K562 (cell line): ENCODE measurements at regions not wholly inside any gene's neighbourhood (a gene's known extent, or its start where the extent isn't known, plus 50 kb on each side); places are given as distances from the start of the nearest gene placed in this dataset.

Experiments used
- ATAC-seq: fragments of 200-7000 bp; cut with Tn5 transposase; 3 replicates; pipeline ENCODE4 v1.9.1; 2020; ENCODE audit warnings: moderate library complexity
- BruUV-seq: library from RNA; stranded (reverse); fragments of 400-500 nt; replicated peaks from 2 replicates; lab custom pipeline; 2021; lab: Mats Ljungman, UMichigan
- CTCF ChIA-PET: fragments of 300-600 bp; formaldehyde crosslinking; extraction: SDS; loops from one replicate; lab custom pipeline; 2021; ENCODE audit warnings: low intra/inter-chr PET ratio; lab: Yijun Ruan, JAX
- POLR2A ChIA-PET: fragments of 300-600, 350-650 bp; sonication (Branson Sonifier 250); formaldehyde crosslinking; extraction: SDS; loops from one replicate; lab custom pipeline; 2021; ENCODE audit warnings: antibody characterized with exemption, inconsistent platforms; lab: Yijun Ruan, JAX
- DNase-seq, 4 experiments: peaks; one replicate each; pipeline versions ENCODE4 v3.0.0 to v3.0.0-alpha.2; 2011 to 2018; ENCODE audit warnings: low spot score in 3 of 4, mixed read lengths in 3 of 4; ENCODE audit errors: extremely low read depth in 1 of 4
- FAIRE-seq: peaks from 2 replicates; lab custom pipeline; 2011; peaks lifted over from hg19 to GRCh38; lab: Jason Lieb, UNC
- H2AFZ ChIP-seq: 2 replicates; pipeline ENCODE4 v1.6.0; 2011; ENCODE audit warnings: low read depth, low read length, control low read depth, inconsistent platforms
- H3K27ac ChIP-seq: fragments of 200-600 bp; 3 replicates; pipeline ENCODE4 v1.8.0; 2011; ENCODE audit warnings: low read depth, mild to moderate bottlenecking, control low read depth, inconsistent platforms, low read length, moderate library complexity, mixed read lengths; ENCODE audit errors: extremely low read depth
- H3K27me3 ChIP-seq, 2 experiments: fragments of 300-600 bp in 1 of 2; 2 replicates in 1 of 2; 3 replicates in 1 of 2; pipeline versions ENCODE4 v1.6.0 to v1.8.0; 2011; ENCODE audit warnings: inconsistent platforms in 2 of 2, low read length in 2 of 2, mild to moderate bottlenecking in 1 of 2, mixed read lengths in 1 of 2, moderate library complexity in 1 of 2; ENCODE audit not compliant: control insufficient read depth in 2 of 2, insufficient read depth in 2 of 2
- H3K36me3 ChIP-seq: fragments of 300-600 bp; 3 replicates; pipeline ENCODE4 v1.8.0; 2011; ENCODE audit warnings: mild to moderate bottlenecking, low read length, inconsistent platforms; ENCODE audit not compliant: control insufficient read depth, insufficient read depth
- H3K4me1 ChIP-seq, 2 experiments: fragments of 200-600 bp in 1 of 2; replicated peaks in 1 of 2; 2 replicates in 1 of 2; 3 replicates in 1 of 2; pipeline versions ENCODE4 v1.5.1 to v1.8.0; 2011; ENCODE audit warnings: inconsistent platforms in 2 of 2, low read length in 2 of 2, mild to moderate bottlenecking in 1 of 2, mixed read lengths in 1 of 2, moderate library complexity in 1 of 2; ENCODE audit not compliant: control insufficient read depth in 2 of 2, insufficient read depth in 2 of 2
- H3K4me2 ChIP-seq: 2 replicates; pipeline ENCODE4 v1.6.1; 2011; ENCODE audit warnings: low read length, control low read depth, inconsistent platforms, mixed read lengths; ENCODE audit not compliant: insufficient read depth
- H3K4me3 ChIP-seq: fragments of 200-600 bp; sonication (generic), shearing (Covaris generic); 2 replicates; pipeline ENCODE4 v1.5.1; 2016; ENCODE audit warnings: control low read depth, inconsistent platforms
- H3K79me2 ChIP-seq: fragments of 200-600 bp; 3 replicates; pipeline ENCODE4 v1.8.0; 2011; ENCODE audit warnings: low read length, inconsistent platforms; ENCODE audit not compliant: control insufficient read depth, insufficient read depth
- H3K9ac ChIP-seq, 2 experiments: 2 replicates each; pipeline versions ENCODE4 v1.6.0 to v1.6.1; 2011; ENCODE audit warnings: low read depth in 2 of 2, low read length in 2 of 2, control low read depth in 1 of 2, inconsistent platforms in 1 of 2, mild to moderate bottlenecking in 1 of 2, mixed read lengths in 1 of 2; ENCODE audit not compliant: insufficient read depth in 1 of 2
- H3K9me1 ChIP-seq: one replicate; pipeline ENCODE4 v1.6.0; 2011; ENCODE audit warnings: inconsistent platforms, mild to moderate bottlenecking, low read length, moderate library complexity; ENCODE audit not compliant: control insufficient read depth, insufficient read depth
- H3K9me3 ChIP-seq: replicated peaks from 2 replicates; pipeline ENCODE4 v1.5.1; 2011; ENCODE audit warnings: low read depth, low read length, inconsistent platforms; ENCODE audit not compliant: control insufficient read depth, insufficient read depth
- H4K20me1 ChIP-seq: replicated peaks from 2 replicates; pipeline ENCODE4 v1.6.1; 2011; ENCODE audit warnings: low read length, inconsistent platforms, mixed read lengths; ENCODE audit not compliant: control insufficient read depth, insufficient read depth
- CBX3 ChIP-seq, 2 experiments: IDR thresholded peaks; 1 replicate in 1 of 2; 2 replicates in 1 of 2; pipeline ENCODE4 v1.6.1; 2012; ENCODE audit warnings: inconsistent platforms in 2 of 2, low read length in 2 of 2, borderline replicate concordance in 1 of 2, control low read depth in 1 of 2
- CBX5 ChIP-seq: IDR thresholded peaks from 2 replicates; pipeline ENCODE4 v1.6.1; 2014; ENCODE audit warnings: low read depth, borderline replicate concordance
- ETV6 ChIP-seq, 3 experiments: fragments of 150-350 bp in 1 of 3; sonication (generic) in 1 of 3; formaldehyde crosslinking in 1 of 3; IDR thresholded peaks; 2 replicates each; pipeline versions ENCODE4 v1.6.1 to v1.8.0; 2014 to 2022; ENCODE audit warnings: borderline replicate concordance in 2 of 3, low read depth in 2 of 3, antibody characterized with exemption in 1 of 3, low read length in 1 of 3, mild to moderate bottlenecking in 1 of 3, missing genetic modification reagents in 1 of 3
- GATAD2B ChIP-seq: fragments of 450-650 bp; IDR thresholded peaks from 2 replicates; pipeline ENCODE4 v1.6.1; 2017; ENCODE audit warnings: mild to moderate bottlenecking, borderline replicate concordance
- HSF4 ChIP-seq: fragments of 250-450 bp; sonication (Bioruptor Pico); IDR thresholded peaks from 2 replicates; pipeline ENCODE4 v2.1.2; 2022; ENCODE audit warnings: mild to moderate bottlenecking, moderate library complexity, borderline replicate concordance
- MYBL2 ChIP-seq, 2 experiments: fragments of 450-650 bp in 1 of 2; sonication (generic) in 1 of 2; formaldehyde crosslinking in 1 of 2; IDR thresholded peaks; 2 replicates each; pipeline versions ENCODE4 v1.6.1 to v1.8.1; 2017 to 2022; ENCODE audit warnings: borderline replicate concordance in 1 of 2, inconsistent platforms in 1 of 2, low read depth in 1 of 2, mild to moderate bottlenecking in 1 of 2, missing genetic modification reagents in 1 of 2, moderate library complexity in 1 of 2
- WHSC1 ChIP-seq: IDR thresholded peaks from one replicate; pipeline ENCODE4 v1.6.1; 2012; ENCODE audit warnings: low read length, control low read depth, inconsistent platforms
- ZNF175 ChIP-seq: fragments of 200-800 bp; sonication (Bioruptor generic); IDR thresholded peaks from 2 replicates; pipeline ENCODE4 v1.6.1; 2016; ENCODE audit warnings: low read depth, mild to moderate bottlenecking, missing genetic modification characterization, missing compliant biosample characterization
- WGBS: fragments of 100-300 bp; shearing (Covaris generic); methylation state at CpG from one replicate; pipeline ENCODE4 v1.1.6; 2016; ENCODE audit warnings: low coverage, mixed read lengths; ENCODE audit not compliant: insufficient coverage; ENCODE audit errors: missing lambda C conversion rate; 5-methylcytosine and 5-hydroxymethylcytosine counted together
- in situ Hi-C: fragments of 300-500 bp; cut with MboI; formaldehyde crosslinking; loops from 4 replicates; pipeline ENCODE4 v1.15.0; 2018; ENCODE audit warnings: inconsistent platforms, mixed read lengths
- intact Hi-C: fragments of 100-400 bp; cut with micrococcal nuclease; formaldehyde crosslinking; loops from 2 replicates; pipeline ENCODE4 v1.14.2; 2022
- TF ChIP-seq, protein P1 (sequence below): fragments of 450-650 bp; IDR thresholded peaks from 2 replicates; pipeline ENCODE4 v1.7.1; 2018; ENCODE audit warnings: mild to moderate bottlenecking, low read depth; ENCODE audit not compliant: partially characterized antibody
- TF ChIP-seq, protein P2 (sequence below): sonication (generic); formaldehyde crosslinking; IDR thresholded peaks from 2 replicates; pipeline ENCODE4 v1.8.1; 2023; ENCODE audit warnings: mild to moderate bottlenecking, missing genetic modification reagents
- TF ChIP-seq, protein P3 (sequence below): IDR thresholded peaks from 2 replicates; pipeline ENCODE4 v1.6.1; 2011; ENCODE audit not compliant: insufficient read length; ENCODE audit errors: extremely low read depth
- TF ChIP-seq, protein P4 (sequence below): sonication (generic); formaldehyde crosslinking; IDR thresholded peaks from 2 replicates; pipeline ENCODE4 v1.8.0; 2022; ENCODE audit warnings: mild to moderate bottlenecking, missing genetic modification reagents
- TF ChIP-seq, protein P5 (sequence below): sonication (generic); formaldehyde crosslinking; IDR thresholded peaks from 2 replicates; pipeline ENCODE4 v1.8.1; 2023; ENCODE audit warnings: mild to moderate bottlenecking, missing genetic modification reagents, moderate library complexity

DNA sequence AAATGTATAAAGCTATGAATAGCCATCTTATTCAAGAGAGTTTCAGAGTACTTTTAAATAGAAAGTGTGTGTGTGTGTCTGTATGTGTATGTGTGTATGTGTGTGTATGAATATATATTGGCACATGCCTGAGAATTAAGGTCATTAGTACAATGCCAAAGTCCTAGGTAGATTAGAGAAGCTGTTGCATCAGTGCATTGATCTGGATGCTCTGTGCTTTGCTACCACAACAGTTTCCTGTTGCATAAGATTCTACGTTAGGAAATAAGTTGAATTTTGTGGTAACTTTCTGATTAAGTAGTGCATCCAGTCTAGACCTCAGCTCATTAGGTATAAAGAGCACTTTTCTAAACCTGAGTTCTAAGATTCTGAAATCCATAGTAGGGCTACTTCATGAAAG, 1102.8 kb upstream of the KLHL29 start (continued):
- TF ChIP-seq, protein P1, sequence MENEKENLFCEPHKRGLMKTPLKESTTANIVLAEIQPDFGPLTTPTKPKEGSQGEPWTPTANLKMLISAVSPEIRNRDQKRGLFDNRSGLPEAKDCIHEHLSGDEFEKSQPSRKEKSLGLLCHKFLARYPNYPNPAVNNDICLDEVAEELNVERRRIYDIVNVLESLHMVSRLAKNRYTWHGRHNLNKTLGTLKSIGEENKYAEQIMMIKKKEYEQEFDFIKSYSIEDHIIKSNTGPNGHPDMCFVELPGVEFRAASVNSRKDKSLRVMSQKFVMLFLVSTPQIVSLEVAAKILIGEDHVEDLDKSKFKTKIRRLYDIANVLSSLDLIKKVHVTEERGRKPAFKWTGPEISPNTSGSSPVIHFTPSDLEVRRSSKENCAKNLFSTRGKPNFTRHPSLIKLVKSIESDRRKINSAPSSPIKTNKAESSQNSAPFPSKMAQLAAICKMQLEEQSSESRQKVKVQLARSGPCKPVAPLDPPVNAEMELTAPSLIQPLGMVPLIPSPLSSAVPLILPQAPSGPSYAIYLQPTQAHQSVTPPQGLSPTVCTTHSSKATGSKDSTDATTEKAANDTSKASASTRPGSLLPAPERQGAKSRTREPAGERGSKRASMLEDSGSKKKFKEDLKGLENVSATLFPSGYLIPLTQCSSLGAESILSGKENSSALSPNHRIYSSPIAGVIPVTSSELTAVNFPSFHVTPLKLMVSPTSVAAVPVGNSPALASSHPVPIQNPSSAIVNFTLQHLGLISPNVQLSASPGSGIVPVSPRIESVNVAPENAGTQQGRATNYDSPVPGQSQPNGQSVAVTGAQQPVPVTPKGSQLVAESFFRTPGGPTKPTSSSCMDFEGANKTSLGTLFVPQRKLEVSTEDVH: no peak
- TF ChIP-seq HSF4 (CRISPR knock-in tag): no peak
- TF ChIP-seq, protein P2, sequence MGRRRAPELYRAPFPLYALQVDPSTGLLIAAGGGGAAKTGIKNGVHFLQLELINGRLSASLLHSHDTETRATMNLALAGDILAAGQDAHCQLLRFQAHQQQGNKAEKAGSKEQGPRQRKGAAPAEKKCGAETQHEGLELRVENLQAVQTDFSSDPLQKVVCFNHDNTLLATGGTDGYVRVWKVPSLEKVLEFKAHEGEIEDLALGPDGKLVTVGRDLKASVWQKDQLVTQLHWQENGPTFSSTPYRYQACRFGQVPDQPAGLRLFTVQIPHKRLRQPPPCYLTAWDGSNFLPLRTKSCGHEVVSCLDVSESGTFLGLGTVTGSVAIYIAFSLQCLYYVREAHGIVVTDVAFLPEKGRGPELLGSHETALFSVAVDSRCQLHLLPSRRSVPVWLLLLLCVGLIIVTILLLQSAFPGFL (CRISPR knock-in tag): no peak

DNA sequence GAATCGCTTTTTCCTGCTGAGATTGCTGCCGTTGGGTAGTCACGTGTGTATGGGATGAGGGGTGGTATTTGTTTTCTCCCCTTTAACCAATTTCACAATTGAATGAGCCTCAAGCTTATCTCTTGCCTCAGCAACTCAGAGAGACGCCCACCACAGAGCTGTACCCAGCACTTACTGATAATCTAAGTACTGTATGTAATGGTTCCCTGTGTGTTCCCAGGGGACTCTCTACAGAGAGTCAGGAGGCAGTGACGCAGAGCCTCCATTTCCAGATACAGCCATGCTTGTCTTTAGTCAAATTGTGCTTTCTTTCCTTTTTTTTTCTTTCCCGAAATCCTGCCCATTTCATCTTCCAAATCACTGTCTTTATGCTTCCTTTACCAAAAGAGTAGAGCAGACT, 1102.1 kb upstream of the KLHL29 start:
- Histone ChIP-seq H3K9ac (no peak overlapping the region), H4K20me1 (no peaks in the 10 kb centered on the region), H3K4me1 (no peaks in the 10 kb centered on the region), H3K9me3 (no peaks in the 10 kb centered on the region), H3K36me3 (no peaks in the 10 kb centered on the region), H3K4me2 (no peak overlapping the region), H3K79me2 (no peaks in the 10 kb centered on the region), H3K27me3 (no peaks in the 10 kb centered on the region), H3K4me3 (no peak overlapping the region), H2AFZ (no peak overlapping the region), H3K27ac (no peak overlapping the region), H3K9me1 (no peaks in the 10 kb centered on the region)
- FAIRE-seq (no peak), DNase-seq (no peak), ATAC-seq (no peak)
- 5% methylated on average over 6 of the region's 6 CpGs for WGBS
- POLR2A ChIA-PET: no interaction called here
- intact Hi-C loops (no loop called here), in situ Hi-C loops (no loop called here)
- CTCF ChIA-PET: no interaction called here
- BruUV-seq: no TSS peak
- TF ChIP-seq, protein P3, sequence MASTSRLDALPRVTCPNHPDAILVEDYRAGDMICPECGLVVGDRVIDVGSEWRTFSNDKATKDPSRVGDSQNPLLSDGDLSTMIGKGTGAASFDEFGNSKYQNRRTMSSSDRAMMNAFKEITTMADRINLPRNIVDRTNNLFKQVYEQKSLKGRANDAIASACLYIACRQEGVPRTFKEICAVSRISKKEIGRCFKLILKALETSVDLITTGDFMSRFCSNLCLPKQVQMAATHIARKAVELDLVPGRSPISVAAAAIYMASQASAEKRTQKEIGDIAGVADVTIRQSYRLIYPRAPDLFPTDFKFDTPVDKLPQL: no peak
- TF ChIP-seq MYBL2 (IDR thresholded peaks at IDR 0.05; ENCODE audit: low read depth) (no peak), MYBL2 (CRISPR knock-in tag; IDR thresholded peaks at IDR 0.05; ENCODE audit: borderline replicate concordance) (no peak), ZNF175 (CRISPR knock-in tag) (no peak), GATAD2B (no peak), ETV6 (IDR thresholded peaks at IDR 0.05; ENCODE audit: borderline replicate concordance in 1 of 2, low read depth in 2 of 2, low read length in 1 of 2) (no peak), ETV6 (CRISPR knock-in tag; IDR thresholded peaks at IDR 0.05; ENCODE audit: borderline replicate concordance) (no peak), WHSC1 (no peak), CBX3 (IDR thresholded peaks at IDR 0.05; ENCODE audit: borderline replicate concordance in 1 of 2, low read length in 2 of 2) (no peak), CBX5 (no peak)
- TF ChIP-seq, protein P4, sequence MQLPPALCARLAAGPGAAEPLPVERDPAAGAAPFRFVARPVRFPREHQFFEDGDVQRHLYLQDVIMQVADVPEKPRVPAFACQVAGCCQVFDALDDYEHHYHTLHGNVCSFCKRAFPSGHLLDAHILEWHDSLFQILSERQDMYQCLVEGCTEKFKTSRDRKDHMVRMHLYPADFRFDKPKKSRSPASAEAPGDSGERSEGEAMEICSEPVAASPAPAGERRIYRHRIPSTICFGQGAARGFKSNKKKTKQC (CRISPR knock-in tag): no peak
- TF ChIP-seq, protein P5, sequence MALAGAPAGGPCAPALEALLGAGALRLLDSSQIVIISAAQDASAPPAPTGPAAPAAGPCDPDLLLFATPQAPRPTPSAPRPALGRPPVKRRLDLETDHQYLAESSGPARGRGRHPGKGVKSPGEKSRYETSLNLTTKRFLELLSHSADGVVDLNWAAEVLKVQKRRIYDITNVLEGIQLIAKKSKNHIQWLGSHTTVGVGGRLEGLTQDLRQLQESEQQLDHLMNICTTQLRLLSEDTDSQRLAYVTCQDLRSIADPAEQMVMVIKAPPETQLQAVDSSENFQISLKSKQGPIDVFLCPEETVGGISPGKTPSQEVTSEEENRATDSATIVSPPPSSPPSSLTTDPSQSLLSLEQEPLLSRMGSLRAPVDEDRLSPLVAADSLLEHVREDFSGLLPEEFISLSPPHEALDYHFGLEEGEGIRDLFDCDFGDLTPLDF (CRISPR knock-in tag): no peak
